GM21786 (cell line): ENCODE measurements at regions not wholly inside any gene's neighbourhood (a gene's known extent, or its start where the extent isn't known, plus 50 kb on each side); places are given as distances from the start of the nearest gene placed in this dataset.
"Not testable (repeated sequence)": the region's sequence is repeated elsewhere in the genome, so short reads cannot be mapped to it uniquely, and the experiment has no call there.

Source experiments
- ATAC-seq: cut with Tn5 transposase; IDR thresholded peaks from one replicate; pipeline ENCODE4 v1.9.1; 2021; ENCODE audit not compliant: unreplicated experiment

- ATAC-seq: no peak
These were observed 245.2 kb upstream of the FOXK1 start for GRCh38 chr7:4436936-4437335.

GRCh38 chr7:4437916-4438315, 244.2 kb upstream of the FOXK1 start:
- no peak for ATAC-seq

GRCh38 chr7:4438723-4439245, 243.3 kb upstream of the FOXK1 start:
- ATAC-seq: no peak

- no peak for ATAC-seq
These were observed 242.7 kb upstream of the FOXK1 start for GRCh38 chr7:4439444-4439843.

GRCh38 chr7:4444106-4444505, 238.0 kb upstream of the FOXK1 start:
- ATAC-seq: no peak

- no peak for ATAC-seq
These were observed 236.3 kb upstream of the FOXK1 start for GRCh38 chr7:4445777-4446176.

- ATAC-seq: no peak
These were observed 232.8 kb upstream of the FOXK1 start for GRCh38 chr7:4449263-4449662.

- no peak for ATAC-seq
These were observed 231.6 kb upstream of the FOXK1 start for GRCh38 chr7:4450483-4450882.

GRCh38 chr7:4460597-4460996, 221.5 kb upstream of the FOXK1 start:
- ATAC-seq: no peak

GRCh38 chr7:4461531-4461930, 220.6 kb upstream of the FOXK1 start:
- no peak for ATAC-seq

GRCh38 chr7:4468320-4469102, 213.6 kb upstream of the FOXK1 start:
- no peak for ATAC-seq

- ATAC-seq: no peak
These were observed 211.8 kb upstream of the FOXK1 start for GRCh38 chr7:4470246-4470645.

GRCh38 chr7:4472728-4473127, 209.4 kb upstream of the FOXK1 start:
- no peak for ATAC-seq

GRCh38 chr7:4479367-4480039, 202.6 kb upstream of the FOXK1 start:
- ATAC-seq: no peak

- ATAC-seq: not testable (repeated sequence)
These were observed 202.0 kb upstream of the FOXK1 start for GRCh38 chr7:4480131-4480530.

- no peak for ATAC-seq
These were observed 198.2 kb upstream of the FOXK1 start for GRCh38 chr7:4483851-4484250.

GRCh38 chr7:4484545-4484944, 197.6 kb upstream of the FOXK1 start:
- ATAC-seq: no peak

GRCh38 chr7:4486907-4487306, 195.2 kb upstream of the FOXK1 start:
- ATAC-seq: no peak

GRCh38 chr7:4496911-4497310, 185.2 kb upstream of the FOXK1 start:
- not testable (repeated sequence) for ATAC-seq

GRCh38 chr7:4500812-4501211, 181.3 kb upstream of the FOXK1 start:
- no peak for ATAC-seq

GRCh38 chr7:4507886-4508285, 174.2 kb upstream of the FOXK1 start:
- ATAC-seq: not testable (repeated sequence)

- ATAC-seq: no peak
These were observed 168.6 kb upstream of the FOXK1 start for GRCh38 chr7:4513450-4513849.
